ENCODE measurements at regions not wholly inside any gene's neighbourhood (a gene's known extent, or its start where the extent isn't known, plus 50 kb on each side); places are given as distances from the start of the nearest gene placed in this dataset.

GRCh38 chr2:120809609-120810440 lies 74.2 kb downstream of the GLI2 start:
- no peak for DNase-seq

DNA sequence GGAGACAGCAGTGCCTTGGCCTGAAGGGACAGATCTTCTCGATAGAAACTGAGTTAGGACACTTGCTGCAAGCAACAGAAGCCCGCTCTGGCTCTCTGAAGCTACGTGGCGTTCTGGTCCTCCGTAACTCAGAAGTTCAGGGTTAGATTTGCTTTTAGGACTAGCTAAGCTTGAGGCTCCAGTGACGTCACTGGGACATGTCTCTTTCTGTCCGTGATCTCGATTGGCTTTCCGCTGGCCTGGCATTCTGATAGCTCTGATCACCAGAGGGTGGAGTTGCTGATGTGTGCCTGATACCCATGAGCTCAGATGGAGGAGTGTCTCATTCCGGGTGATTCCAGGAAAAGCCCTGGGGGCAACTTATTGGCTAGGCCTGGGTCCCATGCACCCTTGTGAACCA lies 75.0 kb downstream of the GLI2 start:
- DNase-seq: no peak

DNA sequence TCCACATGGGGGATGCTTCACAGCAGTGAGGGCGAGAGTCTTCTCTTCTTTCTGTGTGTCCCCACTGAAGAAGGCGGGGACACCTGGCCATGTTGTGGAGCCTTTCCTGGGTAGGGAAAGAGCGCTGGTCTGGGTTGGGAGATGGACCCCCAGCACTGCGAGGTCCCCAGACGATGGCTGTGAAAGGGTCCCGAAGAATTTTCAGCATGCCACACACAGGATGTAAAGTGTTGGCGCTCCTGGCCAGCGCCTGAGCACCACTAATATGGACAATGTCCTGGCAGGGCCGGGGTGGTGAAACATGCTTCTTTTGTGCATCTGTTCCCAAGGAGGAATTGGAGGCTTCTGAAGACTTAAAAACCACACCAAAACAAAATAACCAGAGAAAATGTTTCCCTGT lies 77.2 kb downstream of the GLI2 start:
- DNase-seq: no peak

DNA sequence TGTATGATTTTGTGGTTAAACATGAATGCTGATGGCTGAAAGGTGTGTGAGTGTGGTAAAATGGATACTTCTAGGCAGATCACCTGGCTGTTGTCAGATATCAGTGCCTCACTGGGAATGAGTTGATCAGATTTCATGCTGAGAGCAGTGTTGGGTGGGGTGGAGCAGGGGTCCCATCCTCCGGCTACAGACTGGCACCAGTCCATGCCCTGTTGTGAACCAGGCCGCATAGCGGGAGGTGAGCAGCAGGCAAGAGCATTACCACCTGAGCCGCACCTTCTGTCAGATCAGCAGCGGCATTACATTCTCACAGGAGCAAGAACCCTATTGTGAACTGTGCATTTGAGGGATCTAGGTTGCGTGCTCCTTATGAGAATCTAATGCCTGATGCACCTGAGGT lies 78.7 kb downstream of the GLI2 start:
- no peak for DNase-seq

GRCh38 chr2:120815292-120815691 lies 79.6 kb downstream of the GLI2 start:
- no peak for DNase-seq

- no peak for DNase-seq
These were observed 81.7 kb downstream of the GLI2 start for GRCh38 chr2:120817136-120817955.

GRCh38 chr2:120817956-120818325 lies 82.3 kb downstream of the GLI2 start:
- DNase-seq: no peak

- no peak for DNase-seq
These were observed 82.8 kb downstream of the GLI2 start for GRCh38 chr2:120818441-120818920.

DNA sequence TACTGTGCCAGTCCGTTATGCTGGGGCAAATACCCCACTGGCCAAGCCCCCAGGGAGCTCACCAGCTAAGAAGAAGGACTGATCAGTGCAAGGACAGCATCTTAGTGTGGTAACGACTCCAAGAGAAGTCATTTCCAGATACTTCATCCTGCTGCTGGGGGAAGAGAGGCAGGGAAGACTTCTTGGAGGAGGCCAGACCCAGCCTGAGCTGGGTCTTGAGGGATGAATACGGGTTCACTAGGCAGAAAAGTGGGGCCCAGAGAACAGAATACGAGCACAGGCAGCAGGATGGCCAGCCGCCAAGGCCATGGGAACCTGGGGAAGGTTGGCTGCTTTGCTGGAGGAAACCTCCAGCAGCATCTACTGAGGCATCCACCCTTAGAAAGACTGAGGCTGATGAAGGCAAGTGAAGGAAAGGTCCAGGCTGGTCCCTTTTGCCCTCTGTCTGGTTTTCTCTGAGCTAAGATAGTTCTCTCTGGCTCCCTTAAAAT lies 84.1 kb downstream of the GLI2 start:
- DNase-seq: no peak

- no peak for DNase-seq
These were observed 84.7 kb downstream of the GLI2 start for GRCh38 chr2:120820263-120820952.

DNA sequence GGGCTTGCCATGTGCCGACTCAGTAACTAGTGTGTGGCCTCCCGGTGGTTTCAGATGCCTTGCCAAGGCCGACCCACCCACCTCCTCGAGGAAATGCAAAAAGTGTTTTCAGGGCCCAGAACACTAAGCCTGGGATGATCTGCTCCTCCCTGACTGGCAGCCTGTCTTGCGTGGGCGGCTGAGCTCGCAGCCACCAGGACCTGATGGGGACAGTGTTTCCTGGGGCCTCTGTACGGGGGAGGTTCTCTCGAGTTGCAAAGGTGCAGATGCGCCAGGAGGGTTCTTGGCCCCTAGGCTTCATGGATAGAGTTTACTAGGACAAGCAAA lies 85.2 kb downstream of the GLI2 start:
- no peak for DNase-seq

DNA sequence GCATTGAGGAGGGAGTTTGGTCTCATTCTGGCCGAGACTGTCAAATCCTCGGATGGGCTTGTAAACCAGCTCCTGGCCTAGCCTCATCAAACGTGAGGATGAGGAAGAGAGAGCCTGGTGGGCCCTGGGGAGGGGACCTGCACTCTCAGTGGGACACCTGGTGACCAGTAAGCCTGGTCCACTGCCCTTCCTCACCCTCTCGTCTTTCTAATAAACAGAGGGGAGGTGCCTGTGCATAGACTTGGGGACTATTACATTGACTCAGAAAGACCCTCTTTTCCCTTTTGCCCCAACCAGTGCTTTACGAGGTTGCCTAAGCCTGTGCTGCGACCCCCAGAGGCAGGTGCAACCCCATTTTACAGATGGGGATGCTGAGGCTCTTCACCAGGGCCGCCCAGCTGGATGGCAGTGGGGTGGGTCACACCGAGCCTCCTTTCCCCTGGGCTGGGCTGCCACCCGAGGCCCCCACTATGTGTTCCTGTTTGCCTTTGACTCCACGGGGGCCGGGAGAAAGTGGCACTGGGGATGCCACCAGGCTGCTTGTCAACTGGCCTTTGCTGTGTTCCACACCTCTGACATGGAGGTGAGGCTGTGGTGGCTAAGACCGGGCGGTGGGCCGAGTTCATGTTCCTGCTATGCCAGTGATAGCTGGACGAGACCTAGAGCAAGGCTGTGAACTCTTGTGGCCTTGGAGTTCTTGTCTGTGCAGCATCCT lies 85.9 kb downstream of the GLI2 start:
- no peak for DNase-seq

DNA sequence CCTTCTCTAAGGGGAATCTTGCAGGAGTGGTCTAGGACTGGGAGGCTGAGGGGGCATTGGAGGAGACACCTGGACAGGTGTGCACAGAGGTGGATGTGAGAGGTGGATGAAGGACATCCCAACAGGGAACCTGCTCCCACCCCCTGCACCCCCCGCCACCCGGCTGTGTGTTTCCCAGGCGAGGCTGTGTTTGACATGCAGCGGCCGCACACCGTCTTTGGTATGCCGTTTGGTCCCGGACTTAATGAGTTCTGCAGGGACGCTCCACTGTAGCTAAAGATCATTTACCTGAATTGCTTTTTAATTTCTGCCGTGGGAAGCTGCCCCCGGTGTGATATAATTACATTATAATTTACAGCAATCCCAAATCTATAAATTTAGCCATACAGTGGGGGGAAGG lies 87.3 kb downstream of the GLI2 start:
- DNase-seq: no peak

- DNase-seq: no peak
These were observed 87.9 kb downstream of the GLI2 start for GRCh38 chr2:120823551-120823950.

DNA sequence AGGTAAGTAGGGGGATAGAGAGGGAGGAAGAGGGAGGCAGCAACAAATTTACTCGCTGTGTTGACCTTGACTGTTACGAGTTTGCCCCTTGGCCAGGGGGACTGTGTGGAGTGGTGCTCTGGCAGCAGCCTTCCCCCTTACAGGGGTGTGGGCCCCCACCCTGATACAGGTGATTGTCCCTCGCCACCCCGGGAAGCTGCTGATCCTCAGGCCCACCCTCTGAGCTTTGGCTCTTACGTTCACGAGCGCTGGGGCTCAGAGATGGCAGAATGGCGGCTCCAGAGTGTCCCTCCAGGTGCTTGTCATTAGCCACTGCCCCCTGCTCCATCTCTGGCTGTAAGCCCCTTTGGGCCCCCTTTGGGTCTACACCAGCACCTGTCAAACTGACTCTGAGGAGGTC lies 88.6 kb downstream of the GLI2 start:
- DNase-seq: no peak

GRCh38 chr2:120825370-120826259 lies 89.9 kb downstream of the GLI2 start:
- no peak for DNase-seq

DNA sequence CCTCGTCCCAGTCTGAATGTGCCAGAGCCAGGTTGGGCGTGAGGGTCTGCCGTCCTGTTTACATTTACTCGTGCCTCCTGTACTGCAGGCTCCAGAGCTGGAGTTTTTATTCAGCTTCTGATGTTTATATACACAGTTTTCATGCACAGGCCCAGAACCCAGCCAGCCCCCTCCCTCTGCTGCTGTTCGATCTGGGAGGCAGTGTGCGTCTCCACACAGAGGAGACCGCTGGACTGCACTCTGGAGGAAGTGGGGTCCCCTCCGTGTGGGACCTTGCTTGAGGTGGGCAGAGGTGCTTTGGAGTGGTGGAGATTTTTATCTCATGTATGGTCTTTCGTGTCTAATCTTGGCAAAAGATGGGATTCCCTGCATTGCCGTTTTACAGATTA lies 90.6 kb downstream of the GLI2 start:
- DNase-seq: no peak

- DNase-seq: no peak
These were observed 91.2 kb downstream of the GLI2 start for GRCh38 chr2:120826716-120827410.

DNA sequence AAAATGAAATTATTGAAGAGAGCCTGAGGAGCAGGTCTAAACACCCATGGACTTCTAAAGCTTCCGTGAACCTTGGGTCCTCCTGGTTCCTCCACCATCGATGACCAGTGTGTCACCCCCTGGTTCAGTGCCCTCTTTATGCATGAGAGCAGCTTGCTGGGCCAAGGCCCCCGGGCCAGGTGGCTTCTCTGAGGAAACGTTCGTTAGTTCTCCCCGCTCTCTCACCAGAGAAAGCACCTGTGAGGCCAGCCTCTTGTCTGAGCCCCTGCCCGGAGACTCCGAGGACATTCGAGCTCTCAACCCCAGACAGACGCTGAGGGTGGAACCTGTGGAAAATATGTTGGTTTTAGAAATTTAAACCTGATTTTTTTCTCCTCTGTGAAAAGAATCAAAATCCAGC lies 92.4 kb downstream of the GLI2 start:
- no peak for DNase-seq

DNA sequence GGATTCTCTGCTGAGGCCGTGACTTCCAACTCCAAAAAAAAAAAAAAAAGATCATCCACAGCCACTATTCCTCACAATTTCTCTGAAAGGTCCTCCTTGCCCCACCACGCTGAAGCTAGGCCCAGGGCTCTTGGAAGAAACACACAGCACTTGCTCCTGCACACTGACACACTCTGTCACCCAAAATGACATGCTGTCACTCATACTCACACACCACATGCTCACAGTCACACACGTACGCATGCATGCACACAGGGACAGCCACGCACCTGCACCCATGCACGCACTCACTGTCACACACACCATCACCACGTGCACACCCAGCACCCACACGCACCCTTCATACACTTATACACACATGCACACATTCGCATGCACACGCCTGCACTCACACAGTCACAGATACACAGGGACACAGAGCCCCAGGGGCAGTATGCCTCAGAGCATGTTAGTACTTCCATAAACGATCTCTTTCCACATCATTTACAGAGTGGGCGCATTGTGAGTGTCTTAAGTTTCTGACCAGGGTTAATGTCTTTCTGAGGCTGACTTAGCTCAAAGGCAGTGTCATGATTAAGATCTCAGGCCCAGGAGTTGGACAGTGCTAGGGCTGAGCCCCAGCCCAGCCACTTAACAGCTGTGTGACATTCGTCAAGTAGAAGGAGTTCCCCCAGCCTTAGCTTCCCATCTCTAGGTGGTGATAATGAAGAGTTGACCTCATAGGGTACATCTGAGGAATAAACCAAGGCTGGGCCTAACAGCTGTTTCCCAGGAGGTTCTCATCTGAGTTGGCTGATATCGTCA lies 93.4 kb downstream of the GLI2 start:
- DNase-seq: no peak

Measured in effector CD4-positive, alpha-beta T cell (primary cell).